ENCODE measurements at regions not wholly inside any gene's neighbourhood (a gene's known extent, or its start where the extent isn't known, plus 50 kb on each side); places are given as distances from the start of the nearest gene placed in this dataset.

- Histone ChIP-seq H4K20me1 (replicated peaks in 1 of 2; ENCODE audit: control insufficient read depth in 1 of 2, insufficient read depth in 2 of 2, low read length in 2 of 2) (no peaks in the 10 kb centered on the region), H3K14ac (ENCODE audit: insufficient read length) (no peak overlapping the region), H2AFZ (ENCODE audit: low read length) (no peak overlapping the region), H4K91ac (replicated peaks; ENCODE audit: insufficient read length, low read length) (no peak overlapping the region), H3K4me1 (replicated peaks in 1 of 4; ENCODE audit: control insufficient read depth in 3 of 4, insufficient read depth in 4 of 4, low read length in 3 of 4) (no peaks in the 10 kb centered on the region), H3K23me2 (ENCODE audit: low read depth, low read length) (no peaks in the 10 kb centered on the region), H3K79me1 (ENCODE audit: low read depth, low read length) (no peaks in the 10 kb centered on the region), H3K27me3 (replicated peaks in 1 of 4; ENCODE audit: control insufficient read depth in 3 of 4, extremely low read depth in 1 of 4, insufficient read depth in 3 of 4, low read length in 3 of 4) (no peaks in the 10 kb centered on the region), H2AK5ac (ENCODE audit: low read depth, low read length) (no peak overlapping the region), H3K9me3 (ENCODE audit: insufficient read depth in 2 of 2, low read depth in 1 of 2, low read length in 1 of 2) (no peaks in the 10 kb centered on the region), H3K4ac (replicated peaks; ENCODE audit: insufficient read length, low read depth, low read length) (no peak overlapping the region), H2BK12ac (ENCODE audit: low read depth, low read length) (no peak overlapping the region), H3K9ac (replicated peaks in 1 of 4; ENCODE audit: extremely low read depth in 1 of 4, low read depth in 3 of 4, low read length in 3 of 4) (no peak overlapping the region), H2BK120ac (replicated peaks; ENCODE audit: low read depth, low read length) (no peak overlapping the region), H4K5ac (ENCODE audit: insufficient read length, low read depth, low read length) (no peak overlapping the region), H3K4me2 (ENCODE audit: insufficient read depth in 1 of 2, low read depth in 2 of 2, low read length in 2 of 2) (no peak overlapping the region), H3K36me3 (ENCODE audit: control insufficient read depth in 2 of 4, insufficient read depth in 4 of 4, low read length in 3 of 4) (no peaks in the 10 kb centered on the region), H3K18ac (ENCODE audit: extremely low read depth, low read length) (no peak overlapping the region), H3K27ac (ENCODE audit: low read depth, low read length) (no peak overlapping the region), H2BK20ac (ENCODE audit: low read length) (no peak overlapping the region), H3K4me3 (ENCODE audit: extremely low read depth in 1 of 4, insufficient read depth in 2 of 4, low read depth in 3 of 4, low read length in 4 of 4) (no peak overlapping the region), H3K23ac (ENCODE audit: insufficient read length) (no peak overlapping the region), H3K56ac (replicated peaks; ENCODE audit: insufficient read length, low read depth, low read length) (no peak overlapping the region), H2BK15ac (ENCODE audit: low read length) (no peak overlapping the region), H3K79me2 (ENCODE audit: control insufficient read depth in 1 of 2, insufficient read depth in 2 of 2, low read length in 2 of 2) (no peaks in the 10 kb centered on the region), H4K8ac (ENCODE audit: extremely low read depth, insufficient read depth, low read length) (no peak overlapping the region), H2BK5ac (ENCODE audit: low read depth, low read length) (no peak overlapping the region; the same call in 1 of the 2 replicates)
- ChIA-PET CTCF (ENCODE audit: partially characterized antibody) (interaction anchor here (0.6 to 3.2 kb wide), 11 partner anchors 64 to 662 kb away, joined by 3 to 15 read pairs (median 4); no protein-coding TSS in a partner anchor), POLR2A (ENCODE audit: partially characterized antibody) (no interaction called here)
- FAIRE-seq (no peak), DNase-seq (ENCODE audit: low read depth in 1 of 2, low spot score in 2 of 2) (no peak)
- WGBS, 2 experiments (ENCODE audit: extremely low coverage in 1 of 2, insufficient coverage in 1 of 2, insufficient read length in 1 of 2, insufficient replicate concordance in 2 of 2, low coverage in 1 of 2, low lambda C conversion rate in 2 of 2, missing lambda C conversion rate in 1 of 2): 94% methylated on average over 3 of the region's 3 CpGs; no CpG with 5 or more reads in 1 of the 2 experiments
- TF ChIP-seq JUND (IDR thresholded peaks at IDR 0.05; ENCODE audit: low read length) (no peak), SRF (IDR thresholded peaks at IDR 0.05; ENCODE audit: low read depth, low read length) (no peak), YY1 (IDR thresholded peaks at IDR 0.05; ENCODE audit: low read depth, low read length) (no peak), TBP (IDR thresholded peaks at IDR 0.05; ENCODE audit: low read depth, low read length) (no peak), SIRT6 (IDR thresholded peaks at IDR 0.05; ENCODE audit: low read length) (no peak), CHD2 (IDR thresholded peaks at IDR 0.05; ENCODE audit: low read length) (no peak), RNF2 (IDR thresholded peaks at IDR 0.05; ENCODE audit: borderline replicate concordance, low read depth, low read length, missing control alignments, poor library complexity, severe bottlenecking) (no peak), SP1 (IDR thresholded peaks at IDR 0.05; ENCODE audit: low read depth, low read length) (no peak), SIX5 (IDR thresholded peaks at IDR 0.05; ENCODE audit: low read depth, low read length) (no peak), BACH1 (IDR thresholded peaks at IDR 0.05; ENCODE audit: low read length) (no peak), TAF7 (optimal IDR thresholded peaks at IDR 0.05; ENCODE audit: borderline replicate concordance, low read depth, low read length) (no peak), CTBP2 (IDR thresholded peaks at IDR 0.05; ENCODE audit: borderline replicate concordance, insufficient read depth, insufficient read length, low read length) (no peak), POLR2A (IDR thresholded peaks at IDR 0.05; ENCODE audit: control extremely low read depth in 1 of 2, low read depth in 2 of 2, low read length in 2 of 2) (no peak), NANOG (IDR thresholded peaks at IDR 0.05; ENCODE audit: insufficient read depth, low read depth, low read length, poor library complexity, severe bottlenecking) (no peak), GABPA (IDR thresholded peaks at IDR 0.05; ENCODE audit: borderline replicate concordance, insufficient read depth, low read length) (no peak), NRF1 (IDR thresholded peaks at IDR 0.05; ENCODE audit: low read depth, low read length) (no peak), SP2 (IDR thresholded peaks at IDR 0.05; ENCODE audit: low read length) (no peak)
These were observed 62.3 kb upstream of the FMN2 start for GRCh38 chr1:240029418-240029817.

Measured in H1 (cell line).